PC-3 (cell line): ENCODE measurements at regions not wholly inside any gene's neighbourhood (a gene's known extent, or its start where the extent isn't known, plus 50 kb on each side); places are given as distances from the start of the nearest gene placed in this dataset.

Source experiments
- ATAC-seq: fragments of 200-7000 bp; cut with Tn5 transposase; 2 replicates; pipeline ENCODE4 v1.9.1; 2020; ENCODE audit warnings: mild to moderate bottlenecking, moderate library complexity
- BruUV-seq: library from RNA; stranded (reverse); fragments of 400-500 nt; replicated peaks from 2 replicates; lab custom pipeline; 2021; lab: Mats Ljungman, UMichigan
- CTCF ChIA-PET: fragments of 300-600 bp; sonication (Branson Sonifier 250); formaldehyde crosslinking; loops from one replicate; lab custom pipeline; 2022; ENCODE audit warnings: antibody characterized with exemption; lab: Charles Lee
- POLR2A ChIA-PET: fragments of 300-600 bp; sonication (Branson Sonifier 250); formaldehyde crosslinking; loops from one replicate; lab custom pipeline; 2022; ENCODE audit warnings: antibody characterized with exemption; ENCODE audit not compliant: unreplicated experiment; lab: Charles Lee
- DNase-seq: peaks from one replicate; pipeline ENCODE4 v3.0.0-alpha.2; 2015
- H2AFZ ChIP-seq: fragments of 300-600 bp; sonication (generic); 2 replicates; pipeline ENCODE4 v1.6.0; 2016; ENCODE audit warnings: antibody characterized with exemption, low read length
- H3F3A ChIP-seq: fragments of 300-600 bp; sonication (generic); one replicate; pipeline ENCODE4 v1.6.0; 2017; ENCODE audit warnings: antibody characterized with exemption, low read length, control low read depth, mild to moderate bottlenecking; ENCODE audit not compliant: unreplicated experiment
- H3K27ac ChIP-seq: fragments of 300-600 bp; sonication (generic); 2 replicates; pipeline ENCODE4 v1.5.1; 2016; ENCODE audit warnings: mild to moderate bottlenecking, low read length
- H3K27me3 ChIP-seq: fragments of 300-600 bp; sonication (generic); 2 replicates; pipeline ENCODE4 v1.6.1; 2016; ENCODE audit warnings: low read length, mixed read lengths
- H3K36me3 ChIP-seq: fragments of 300-600 bp; sonication (generic); 2 replicates; pipeline ENCODE4 v1.6.1; 2016; ENCODE audit warnings: low read depth, mixed run types, low read length, mixed read lengths
- H3K4me1 ChIP-seq: fragments of 300-600 bp; sonication (generic); 2 replicates; pipeline ENCODE4 v1.5.1; 2016; ENCODE audit warnings: low read length; ENCODE audit not compliant: insufficient read depth
- H3K4me2 ChIP-seq: fragments of 300-600 bp; sonication (generic); 2 replicates; pipeline ENCODE4 v1.6.0; 2016; ENCODE audit warnings: low read length
- H3K4me3 ChIP-seq: fragments of 300-600 bp; sonication (generic); 2 replicates; pipeline ENCODE4 v1.5.1; 2016; ENCODE audit warnings: mild to moderate bottlenecking, low read length, mixed read lengths
- H3K79me2 ChIP-seq: fragments of 300-600 bp; sonication (generic); 2 replicates; pipeline ENCODE4 v1.6.1; 2017; ENCODE audit warnings: low read length, mixed read lengths
- H3K9ac ChIP-seq: fragments of 300-600 bp; sonication (generic); 2 replicates; pipeline ENCODE4 v1.6.0; 2016; ENCODE audit warnings: mild to moderate bottlenecking, low read length
- H3K9me2 ChIP-seq: fragments of 300-600 bp; sonication (generic); replicated peaks from 2 replicates; pipeline ENCODE4 v1.6.1; 2016; ENCODE audit warnings: mixed run types, low read length, mixed read lengths
- H3K9me3 ChIP-seq: fragments of 300-600 bp; sonication (generic); 2 replicates; pipeline ENCODE4 v1.6.1; 2016; ENCODE audit warnings: low read length, mixed read lengths
- H4K20me1 ChIP-seq: fragments of 300-600 bp; sonication (generic); 2 replicates; pipeline ENCODE4 v1.6.1; 2016; ENCODE audit warnings: low read length, mixed read lengths
- CTCF ChIP-seq: fragments of 300-600 bp; sonication (generic); conservative IDR thresholded peaks from 2 replicates; pipeline ENCODE4 v1.5.1; 2017; ENCODE audit warnings: antibody characterized with exemption, low read depth, mild to moderate bottlenecking, low read length
- EZH2 ChIP-seq: fragments of 300-600 bp; sonication (generic); IDR thresholded peaks from one replicate; pipeline ENCODE4 v1.6.1; 2017; ENCODE audit warnings: antibody characterized with exemption, mild to moderate bottlenecking, low read length; ENCODE audit not compliant: unreplicated experiment
- EZH2phosphoT487 ChIP-seq: fragments of 300-600 bp; sonication (generic); IDR thresholded peaks from 2 replicates; pipeline ENCODE4 v1.6.1; 2018; ENCODE audit warnings: mild to moderate bottlenecking, antibody characterized with exemption, low read length, borderline replicate concordance
- intact Hi-C: fragments of 100-400 bp; cut with micrococcal nuclease; formaldehyde crosslinking; loops from 2 replicates; pipeline ENCODE4 v1.9.0; 2023

GRCh38 chr6:27187231-27188060 is 60.1 kb upstream of the PRSS16 start:
- H3K4me3 ChIP-seq: peak overlapping the region; percentile 81
- ATAC-seq: peak; percentile 7
- no peaks in the 10 kb centered on the region for H3F3A ChIP-seq
- H3K27ac ChIP-seq: peak overlapping the region; percentile 41
- H3K9me3 ChIP-seq: no peaks in the 10 kb centered on the region
- intact Hi-C loops: loop anchor here (1.0 to 5.0 kb wide), 11 partner anchors 10 to 565 kb away; partner anchors contain the start of genes POM121L2, ZNF184 and ZNF391
- H4K20me1 ChIP-seq: no peaks in the 10 kb centered on the region
- CTCF ChIA-PET: interaction anchor here (0.6 to 1.0 kb wide), 6 partner anchors 24 to 593 kb away, joined by 3 read pairs; no protein-coding TSS in a partner anchor
- no peak for TF ChIP-seq EZH2
- TF ChIP-seq EZH2phosphoT487: no peak
- TF ChIP-seq CTCF: no peak
- H3K9ac ChIP-seq: peak overlapping the region; percentile 57
- H2AFZ ChIP-seq: peak overlapping the region; percentile 96
- no peaks in the 10 kb centered on the region for H3K36me3 ChIP-seq
- H3K27me3 ChIP-seq: no peaks in the 10 kb centered on the region
- no TSS peak for BruUV-seq
- H3K79me2 ChIP-seq: no peaks in the 10 kb centered on the region
- H3K4me1 ChIP-seq: no peaks in the 10 kb centered on the region
- peak overlapping the region; percentile 87 for H3K4me2 ChIP-seq
- POLR2A ChIA-PET: no interaction called here
- DNase-seq: no peak
- no peaks in the 10 kb centered on the region for H3K9me2 ChIP-seq

GRCh38 chr6:27188061-27188884 is 59.2 kb upstream of the PRSS16 start:
- Histone ChIP-seq H3K27ac (peak overlapping the region; percentile 41), H3F3A (no peaks in the 10 kb centered on the region), H3K9ac (peak overlapping the region; percentile 57), H3K9me2 (no peaks in the 10 kb centered on the region), H3K79me2 (no peaks in the 10 kb centered on the region), H3K9me3 (no peaks in the 10 kb centered on the region), H4K20me1 (no peaks in the 10 kb centered on the region), H2AFZ (peak overlapping the region; percentile 96), H3K4me3 (peak overlapping the region; percentile 81), H3K4me2 (peak overlapping the region; percentile 87), H3K4me1 (no peaks in the 10 kb centered on the region), H3K36me3 (no peaks in the 10 kb centered on the region), H3K27me3 (no peaks in the 10 kb centered on the region)
- ChIA-PET POLR2A (interaction anchor here (1.0 kb wide), 1 partner anchor 64 kb away, joined by 3 read pairs; no protein-coding TSS in a partner anchor), CTCF (interaction anchor here (0.6 to 0.9 kb wide), 4 partner anchors 54 to 592 kb away, joined by 3 read pairs; no protein-coding TSS in a partner anchor)
- no peak for TF ChIP-seq EZH2
- TF ChIP-seq CTCF: no peak
- TF ChIP-seq EZH2phosphoT487: no peak
- DNase-seq (peak; percentile 79), ATAC-seq (peak; percentile 90)
- BruUV-seq: TSS peak; percentile 99
- intact Hi-C loops: loop anchor here (1.0 to 5.0 kb wide), 11 partner anchors 11 to 565 kb away; partner anchors contain the start of genes POM121L2, ZNF184 and ZNF391
